ENCODE measurements at regions not wholly inside any gene's neighbourhood (a gene's known extent, or its start where the extent isn't known, plus 50 kb on each side); places are given as distances from the start of the nearest gene placed in this dataset.
A peak's percentile ranks its signal among the peaks of the same experiment; 100 is the strongest.

GRCh38 chr3:23644099-23644498 lies 161.7 kb upstream of the UBE2E1 start:
- H3K36me3 ChIP-seq (ENCODE audit: control insufficient read depth, insufficient read depth, low read length): no peaks in the 10 kb centered on the region
- H2BK120ac ChIP-seq (ENCODE audit: low read depth, low read length): no peak overlapping the region
- H3K4me2 ChIP-seq (ENCODE audit: low read length): no peak overlapping the region
- no peak overlapping the region for H3K9ac ChIP-seq (ENCODE audit: low read length)
- H3K27me3 ChIP-seq (ENCODE audit: insufficient read depth, low read length, poor library complexity): no peaks in the 10 kb centered on the region
- no peaks in the 10 kb centered on the region for H3K79me2 ChIP-seq (ENCODE audit: control insufficient read depth, insufficient read depth, low read length)
- peaks cover 2% of the 10 kb centered on the region for H3K4me1 ChIP-seq (ENCODE audit: control insufficient read depth, low read depth, low read length)
- DNase-seq: no peak
- no peak overlapping the region for H3K27ac ChIP-seq (ENCODE audit: low read depth, low read length)
- no peak overlapping the region for H2BK5ac ChIP-seq (ENCODE audit: low read length)
- H3K4me3 ChIP-seq (ENCODE audit: low read length): no peak overlapping the region
- H2BK15ac ChIP-seq (replicated peaks; ENCODE audit: low read depth): no peak overlapping the region
- no peak overlapping the region for H2AK5ac ChIP-seq (ENCODE audit: low read length)
- H3K79me1 ChIP-seq (ENCODE audit: low read length): no peaks in the 10 kb centered on the region
- no peak overlapping the region for H4K5ac ChIP-seq (ENCODE audit: low read length)
- H3K18ac ChIP-seq (ENCODE audit: low read length): no peak overlapping the region
- WGBS (ENCODE audit: extremely low coverage, insufficient coverage, low lambda C conversion rate): no CpG with 5 or more reads among the region's 5 CpGs
- H3K23ac ChIP-seq (ENCODE audit: low read length): no peak overlapping the region
- H3K56ac ChIP-seq (ENCODE audit: low read length): no peak overlapping the region
- no peak overlapping the region for H3K4ac ChIP-seq (ENCODE audit: low read depth, low read length)
- no peak overlapping the region for H4K8ac ChIP-seq (ENCODE audit: low read depth, low read length)

- no peaks in the 10 kb centered on the region for H3K36me3 ChIP-seq (ENCODE audit: control insufficient read depth, insufficient read depth, low read length)
- WGBS (ENCODE audit: extremely low coverage, insufficient coverage, low lambda C conversion rate): no CpG with 5 or more reads among the region's 3 CpGs
- no peak overlapping the region for H3K4me2 ChIP-seq (ENCODE audit: low read length)
- H3K9ac ChIP-seq (ENCODE audit: low read length): no peak overlapping the region
- H3K79me1 ChIP-seq (ENCODE audit: low read length): no peaks in the 10 kb centered on the region
- H2BK15ac ChIP-seq (replicated peaks; ENCODE audit: low read depth): no peak overlapping the region
- no peak overlapping the region for H4K5ac ChIP-seq (ENCODE audit: low read length)
- no peak overlapping the region for H3K56ac ChIP-seq (ENCODE audit: low read length)
- no peaks in the 10 kb centered on the region for H3K79me2 ChIP-seq (ENCODE audit: control insufficient read depth, insufficient read depth, low read length)
- DNase-seq: no peak
- no peak overlapping the region for H3K23ac ChIP-seq (ENCODE audit: low read length)
- H4K8ac ChIP-seq (ENCODE audit: low read depth, low read length): no peak overlapping the region
- H2BK120ac ChIP-seq (ENCODE audit: low read depth, low read length): no peak overlapping the region
- no peak overlapping the region for H3K4ac ChIP-seq (ENCODE audit: low read depth, low read length)
- H3K27ac ChIP-seq (ENCODE audit: low read depth, low read length): no peak overlapping the region
- no peak overlapping the region for H2AK5ac ChIP-seq (ENCODE audit: low read length)
- H3K4me3 ChIP-seq (ENCODE audit: low read length): no peak overlapping the region
- peaks cover 5% of the 10 kb centered on the region for H3K4me1 ChIP-seq (ENCODE audit: control insufficient read depth, low read depth, low read length)
- H3K27me3 ChIP-seq (ENCODE audit: insufficient read depth, low read length, poor library complexity): no peaks in the 10 kb centered on the region
- H3K18ac ChIP-seq (ENCODE audit: low read length): no peak overlapping the region
- H2BK5ac ChIP-seq (ENCODE audit: low read length): no peak overlapping the region
Measured at GRCh38 chr3:23644676-23645075, 161.1 kb upstream of the UBE2E1 start.

GRCh38 chr3:23645533-23646183 lies 160.1 kb upstream of the UBE2E1 start:
- H3K79me2 ChIP-seq (ENCODE audit: control insufficient read depth, insufficient read depth, low read length): no peaks in the 10 kb centered on the region
- DNase-seq: no peak
- H3K23ac ChIP-seq (ENCODE audit: low read length): no peak overlapping the region
- H2AK5ac ChIP-seq (ENCODE audit: low read length): no peak overlapping the region
- no peak overlapping the region for H3K4me2 ChIP-seq (ENCODE audit: low read length)
- H2BK120ac ChIP-seq (ENCODE audit: low read depth, low read length): no peak overlapping the region
- no peaks in the 10 kb centered on the region for H3K36me3 ChIP-seq (ENCODE audit: control insufficient read depth, insufficient read depth, low read length)
- H3K4me1 ChIP-seq (ENCODE audit: control insufficient read depth, low read depth, low read length): peaks cover 7% of the 10 kb centered on the region
- H3K18ac ChIP-seq (ENCODE audit: low read length): no peak overlapping the region
- no peak overlapping the region for H4K8ac ChIP-seq (ENCODE audit: low read depth, low read length)
- no peak overlapping the region for H3K27ac ChIP-seq (ENCODE audit: low read depth, low read length)
- no peak overlapping the region for H3K9ac ChIP-seq (ENCODE audit: low read length)
- H3K27me3 ChIP-seq (ENCODE audit: insufficient read depth, low read length, poor library complexity): no peaks in the 10 kb centered on the region
- no peak overlapping the region for H4K5ac ChIP-seq (ENCODE audit: low read length)
- H3K56ac ChIP-seq (ENCODE audit: low read length): no peak overlapping the region
- no peak overlapping the region for H3K4me3 ChIP-seq (ENCODE audit: low read length)
- H3K79me1 ChIP-seq (ENCODE audit: low read length): no peaks in the 10 kb centered on the region
- no peak overlapping the region for H2BK5ac ChIP-seq (ENCODE audit: low read length)
- WGBS (ENCODE audit: extremely low coverage, insufficient coverage, low lambda C conversion rate): no CpG with 5 or more reads among the region's 9 CpGs
- no peak overlapping the region for H3K4ac ChIP-seq (ENCODE audit: low read depth, low read length)
- H2BK15ac ChIP-seq (replicated peaks; ENCODE audit: low read depth): no peak overlapping the region

GRCh38 chr3:23646184-23646920 lies 159.4 kb upstream of the UBE2E1 start:
- Histone ChIP-seq H3K36me3 (ENCODE audit: control insufficient read depth, insufficient read depth, low read length) (no peaks in the 10 kb centered on the region), H3K4me2 (ENCODE audit: low read length) (no peak overlapping the region), H3K79me1 (ENCODE audit: low read length) (no peaks in the 10 kb centered on the region), H3K23ac (ENCODE audit: low read length) (no peak overlapping the region), H3K9ac (ENCODE audit: low read length) (no peak overlapping the region), H2BK120ac (ENCODE audit: low read depth, low read length) (no peak overlapping the region), H2BK5ac (ENCODE audit: low read length) (no peak overlapping the region), H3K79me2 (ENCODE audit: control insufficient read depth, insufficient read depth, low read length) (no peaks in the 10 kb centered on the region), H3K27me3 (ENCODE audit: insufficient read depth, low read length, poor library complexity) (no peaks in the 10 kb centered on the region), H3K4me3 (ENCODE audit: low read length) (no peak overlapping the region), H3K4ac (ENCODE audit: low read depth, low read length) (no peak overlapping the region), H2AK5ac (ENCODE audit: low read length) (no peak overlapping the region), H3K18ac (ENCODE audit: low read length) (no peak overlapping the region), H3K27ac (ENCODE audit: low read depth, low read length) (no peak overlapping the region), H3K4me1 (ENCODE audit: control insufficient read depth, low read depth, low read length) (peaks cover 7% of the 10 kb centered on the region), H2BK15ac (replicated peaks; ENCODE audit: low read depth) (no peak overlapping the region), H4K8ac (ENCODE audit: low read depth, low read length) (no peak overlapping the region), H3K56ac (ENCODE audit: low read length) (no peak overlapping the region), H4K5ac (ENCODE audit: low read length) (no peak overlapping the region)
- no CpG with 5 or more reads among the region's 8 CpGs for WGBS (ENCODE audit: extremely low coverage, insufficient coverage, low lambda C conversion rate)
- DNase-seq: peak; percentile 23

GRCh38 chr3:23647706-23648258 lies 158.0 kb upstream of the UBE2E1 start:
- H3K18ac ChIP-seq (ENCODE audit: low read length): no peak overlapping the region
- no peaks in the 10 kb centered on the region for H3K27me3 ChIP-seq (ENCODE audit: insufficient read depth, low read length, poor library complexity)
- H3K4me2 ChIP-seq (ENCODE audit: low read length): no peak overlapping the region
- H3K4me1 ChIP-seq (ENCODE audit: control insufficient read depth, low read depth, low read length): peaks cover 7% of the 10 kb centered on the region
- no peak overlapping the region for H3K56ac ChIP-seq (ENCODE audit: low read length)
- H4K5ac ChIP-seq (ENCODE audit: low read length): no peak overlapping the region
- H3K36me3 ChIP-seq (ENCODE audit: control insufficient read depth, insufficient read depth, low read length): no peaks in the 10 kb centered on the region
- no peaks in the 10 kb centered on the region for H3K79me2 ChIP-seq (ENCODE audit: control insufficient read depth, insufficient read depth, low read length)
- H2AK5ac ChIP-seq (ENCODE audit: low read length): no peak overlapping the region
- no peak overlapping the region for H3K4me3 ChIP-seq (ENCODE audit: low read length)
- no peak overlapping the region for H3K27ac ChIP-seq (ENCODE audit: low read depth, low read length)
- no peak overlapping the region for H3K9ac ChIP-seq (ENCODE audit: low read length)
- no peak overlapping the region for H4K8ac ChIP-seq (ENCODE audit: low read depth, low read length)
- WGBS (ENCODE audit: extremely low coverage, insufficient coverage, low lambda C conversion rate): no CpG with 5 or more reads among the region's 6 CpGs
- H2BK15ac ChIP-seq (replicated peaks; ENCODE audit: low read depth): no peak overlapping the region
- H2BK5ac ChIP-seq (ENCODE audit: low read length): no peak overlapping the region
- H3K23ac ChIP-seq (ENCODE audit: low read length): no peak overlapping the region
- DNase-seq: no peak
- H3K79me1 ChIP-seq (ENCODE audit: low read length): no peaks in the 10 kb centered on the region
- H3K4ac ChIP-seq (ENCODE audit: low read depth, low read length): no peak overlapping the region
- no peak overlapping the region for H2BK120ac ChIP-seq (ENCODE audit: low read depth, low read length)

Data from mesendoderm (in vitro differentiated cells).